Brain microvascular endothelial cell (primary cell): ENCODE measurements at regions not wholly inside any gene's neighbourhood (a gene's known extent, or its start where the extent isn't known, plus 50 kb on each side); places are given as distances from the start of the nearest gene placed in this dataset.

Experiments
- DNase-seq: peaks from one replicate; pipeline ENCODE4 v3.0.0-alpha.2; 2020
- H3K27ac ChIP-seq: fragments of 250-450 bp; sonication (Bioruptor Pico); 2 replicates; pipeline ENCODE4 v1.5.1; 2020; ENCODE audit warnings: mild to moderate bottlenecking, moderate library complexity
- H3K27me3 ChIP-seq: fragments of 250-450 bp; sonication (Bioruptor Pico); replicated peaks from 2 replicates; pipeline ENCODE4 v1.5.1; 2020; ENCODE audit warnings: mild to moderate bottlenecking
- H3K36me3 ChIP-seq: fragments of 250-450 bp; sonication (Bioruptor Pico); replicated peaks from 2 replicates; pipeline ENCODE4 v1.5.1; 2020; ENCODE audit warnings: mild to moderate bottlenecking
- H3K4me3 ChIP-seq: 2 replicates; pipeline ENCODE4 v1.5.1; 2011; ENCODE audit warnings: low read depth, mild to moderate bottlenecking, control low read depth, low read length, moderate library complexity
- CTCF ChIP-seq: IDR thresholded peaks from 2 replicates; pipeline ENCODE4 v1.5.1; 2011; ENCODE audit warnings: low read depth, mild to moderate bottlenecking, moderate library complexity, low read length, control low read depth, inconsistent platforms; ENCODE audit errors: missing control alignments
- in situ Hi-C: cut with HindIII; loops from 2 replicates; pipeline ENCODE4 v1.10.0; 2017; ENCODE audit warnings: low sequenced_read_pairs, low pct_ligation_motif_present

- Histone ChIP-seq H3K27me3 (no peaks in the 10 kb centered on the region), H3K27ac (no peak overlapping the region), H3K4me3 (no peak overlapping the region), H3K36me3 (no peaks in the 10 kb centered on the region)
- DNase-seq = no peak
- no peak for TF ChIP-seq CTCF
- in situ Hi-C loops = no loop called here
Measured at GRCh38 chr1:5012249-5012648, 357.8 kb downstream of the AJAP1 start.

- Histone ChIP-seq H3K4me3 (no peak overlapping the region), H3K36me3 (no peaks in the 10 kb centered on the region), H3K27me3 (no peaks in the 10 kb centered on the region), H3K27ac (no peak overlapping the region)
- no peak for TF ChIP-seq CTCF
- no peak for DNase-seq
- in situ Hi-C loops = no loop called here
Measured at GRCh38 chr1:5010656-5011055, 356.2 kb downstream of the AJAP1 start.

GRCh38 chr1:5010236-5010635 is 355.8 kb downstream of the AJAP1 start:
- DNase-seq = no peak
- Histone ChIP-seq H3K27ac (no peak overlapping the region), H3K36me3 (no peaks in the 10 kb centered on the region), H3K4me3 (no peak overlapping the region), H3K27me3 (no peaks in the 10 kb centered on the region)
- TF ChIP-seq CTCF = no peak
- in situ Hi-C loops = no loop called here

- no peak for TF ChIP-seq CTCF
- Histone ChIP-seq H3K27me3 (no peaks in the 10 kb centered on the region), H3K36me3 (no peaks in the 10 kb centered on the region), H3K27ac (no peak overlapping the region), H3K4me3 (no peak overlapping the region)
- in situ Hi-C loops = no loop called here
- DNase-seq = no peak
Measured at GRCh38 chr1:5009376-5010065, 355.1 kb downstream of the AJAP1 start.

GRCh38 chr1:5005171-5005570 is 350.8 kb downstream of the AJAP1 start:
- in situ Hi-C loops = no loop called here
- no peak for TF ChIP-seq CTCF
- no peak for DNase-seq
- no peaks in the 10 kb centered on the region for H3K36me3 ChIP-seq
- no peaks in the 10 kb centered on the region for H3K27me3 ChIP-seq
- no peak overlapping the region for H3K4me3 ChIP-seq
- H3K27ac ChIP-seq = no peak overlapping the region

GRCh38 chr1:5002676-5003075 is 348.3 kb downstream of the AJAP1 start:
- no peak overlapping the region for H3K4me3 ChIP-seq
- no peak for DNase-seq
- no peak overlapping the region for H3K27ac ChIP-seq
- in situ Hi-C loops = no loop called here
- no peaks in the 10 kb centered on the region for H3K36me3 ChIP-seq
- H3K27me3 ChIP-seq = no peaks in the 10 kb centered on the region
- no peak for TF ChIP-seq CTCF
